Gastroesophageal sphincter (tissue), 3 donors: ENCODE measurements at regions not wholly inside any gene's neighbourhood (a gene's known extent, or its start where the extent isn't known, plus 50 kb on each side); places are given as distances from the start of the nearest gene placed in this dataset.

Source experiments
- CTCF ChIP-seq, 4 experiments: fragments of 200-600 bp in 2 of 4; fragments of 450-650 bp in 2 of 4; sonication (generic) in 1 of 4; IDR thresholded peaks; one replicate each; pipeline ENCODE4 v1.5.1; 2017 to 2019; ENCODE audit warnings: antibody characterized with exemption in 4 of 4, mild to moderate bottlenecking in 2 of 4, moderate library complexity in 2 of 4
- EP300 ChIP-seq: sonication (generic); formaldehyde crosslinking; IDR thresholded peaks from one replicate; pipeline ENCODE4 v1.6.1; 2017; ENCODE audit warnings: antibody characterized with exemption, mild to moderate bottlenecking
- POLR2A ChIP-seq, 2 donors: fragments of 450-650 bp; IDR thresholded peaks; one replicate each; pipeline ENCODE4 v1.6.1; 2017; ENCODE audit warnings: antibody characterized with exemption in 2 of 2, mild to moderate bottlenecking in 2 of 2, moderate library complexity in 1 of 2
- POLR2AphosphoS5 ChIP-seq: sonication (generic); formaldehyde crosslinking; IDR thresholded peaks from one replicate; pipeline ENCODE4 v1.6.1; 2017; ENCODE audit warnings: antibody characterized with exemption

- TF ChIP-seq CTCF (IDR thresholded peaks at IDR 0.05) (peak; percentile 80 to 94 (median 90)), POLR2AphosphoS5 (no peak), POLR2A (IDR thresholded peaks at IDR 0.05) (no peak), EP300 (no peak)
Observed at GRCh38 chr1:66446261-66447001, 87.5 kb upstream of the SGIP1 start.
